WERI-Rb-1 (cell line): ENCODE measurements at regions not wholly inside any gene's neighbourhood (a gene's known extent, or its start where the extent isn't known, plus 50 kb on each side); places are given as distances from the start of the nearest gene placed in this dataset.
"Not testable (repeated sequence)": the region's sequence is repeated elsewhere in the genome, so short reads cannot be mapped to it uniquely, and the experiment has no call there.

Experiments used
- DNase-seq: peaks from one replicate; pipeline ENCODE4 v3.0.0-alpha.2; 2020
- H3K27ac ChIP-seq: fragments of 250-450 bp; sonication (Bioruptor Pico); 2 replicates; pipeline ENCODE4 v1.5.1; 2020; ENCODE audit warnings: mild to moderate bottlenecking, moderate library complexity
- H3K27me3 ChIP-seq: fragments of 250-450 bp; sonication (Bioruptor Pico); 2 replicates; pipeline ENCODE4 v1.5.1; 2021; ENCODE audit warnings: mild to moderate bottlenecking, low read depth, moderate library complexity; ENCODE audit not compliant: insufficient read depth, severe bottlenecking
- H3K36me3 ChIP-seq: fragments of 250-450 bp; sonication (Bioruptor Pico); 2 replicates; pipeline ENCODE4 v1.5.1; 2020; ENCODE audit warnings: mild to moderate bottlenecking, moderate library complexity
- H3K4me3 ChIP-seq: 2 replicates; pipeline ENCODE4 v1.5.1; 2011; ENCODE audit warnings: low read depth, mild to moderate bottlenecking, control low read depth, low read length
- H3K9me3 ChIP-seq: fragments of 250-450 bp; sonication (Bioruptor Pico); 2 replicates; pipeline ENCODE4 v1.5.1; 2021; ENCODE audit warnings: mild to moderate bottlenecking, moderate library complexity; ENCODE audit not compliant: severe bottlenecking
- TF ChIP-seq, protein P1 (sequence below): IDR thresholded peaks from 2 replicates; pipeline ENCODE4 v1.5.1; 2011; ENCODE audit warnings: low read depth, mild to moderate bottlenecking, control low read depth, inconsistent platforms, low read length

- no peak overlapping the region for H3K27ac ChIP-seq
- no peaks in the 10 kb centered on the region for H3K27me3 ChIP-seq
- TF ChIP-seq, protein P1, sequence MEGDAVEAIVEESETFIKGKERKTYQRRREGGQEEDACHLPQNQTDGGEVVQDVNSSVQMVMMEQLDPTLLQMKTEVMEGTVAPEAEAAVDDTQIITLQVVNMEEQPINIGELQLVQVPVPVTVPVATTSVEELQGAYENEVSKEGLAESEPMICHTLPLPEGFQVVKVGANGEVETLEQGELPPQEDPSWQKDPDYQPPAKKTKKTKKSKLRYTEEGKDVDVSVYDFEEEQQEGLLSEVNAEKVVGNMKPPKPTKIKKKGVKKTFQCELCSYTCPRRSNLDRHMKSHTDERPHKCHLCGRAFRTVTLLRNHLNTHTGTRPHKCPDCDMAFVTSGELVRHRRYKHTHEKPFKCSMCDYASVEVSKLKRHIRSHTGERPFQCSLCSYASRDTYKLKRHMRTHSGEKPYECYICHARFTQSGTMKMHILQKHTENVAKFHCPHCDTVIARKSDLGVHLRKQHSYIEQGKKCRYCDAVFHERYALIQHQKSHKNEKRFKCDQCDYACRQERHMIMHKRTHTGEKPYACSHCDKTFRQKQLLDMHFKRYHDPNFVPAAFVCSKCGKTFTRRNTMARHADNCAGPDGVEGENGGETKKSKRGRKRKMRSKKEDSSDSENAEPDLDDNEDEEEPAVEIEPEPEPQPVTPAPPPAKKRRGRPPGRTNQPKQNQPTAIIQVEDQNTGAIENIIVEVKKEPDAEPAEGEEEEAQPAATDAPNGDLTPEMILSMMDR = no peak
- H3K36me3 ChIP-seq = no peaks in the 10 kb centered on the region
- DNase-seq = no peak
- no peaks in the 10 kb centered on the region for H3K9me3 ChIP-seq
- no peak overlapping the region for H3K4me3 ChIP-seq
Measured at GRCh38 chr9:28134446-28134976, 561.2 kb upstream of the C9orf72 start.

DNA sequence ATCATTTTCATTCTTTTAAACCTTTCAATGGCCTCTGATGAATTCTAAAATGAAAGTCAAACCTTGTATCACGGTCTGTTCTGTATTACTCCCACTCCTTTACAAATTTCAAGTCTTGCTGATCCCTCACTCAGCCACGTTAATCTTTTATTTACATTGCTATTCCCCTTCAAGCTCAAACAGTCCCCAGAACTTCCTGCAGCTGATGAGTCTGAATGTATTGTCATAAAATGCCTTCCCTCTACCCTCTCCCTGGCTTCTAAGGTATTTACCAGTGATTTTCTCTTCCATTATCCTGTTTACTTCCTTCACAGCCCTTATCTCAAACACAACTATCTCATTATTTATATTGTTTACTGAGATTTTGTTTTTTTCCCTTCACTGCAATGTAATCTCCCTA, 562.3 kb upstream of the C9orf72 start:
- no peak for DNase-seq
- H3K4me3 ChIP-seq = no peak overlapping the region
- TF ChIP-seq, protein P1 = no peak
- H3K27ac ChIP-seq = no peak overlapping the region
- no peaks in the 10 kb centered on the region for H3K9me3 ChIP-seq
- H3K36me3 ChIP-seq = no peaks in the 10 kb centered on the region
- H3K27me3 ChIP-seq = no peaks in the 10 kb centered on the region

DNA sequence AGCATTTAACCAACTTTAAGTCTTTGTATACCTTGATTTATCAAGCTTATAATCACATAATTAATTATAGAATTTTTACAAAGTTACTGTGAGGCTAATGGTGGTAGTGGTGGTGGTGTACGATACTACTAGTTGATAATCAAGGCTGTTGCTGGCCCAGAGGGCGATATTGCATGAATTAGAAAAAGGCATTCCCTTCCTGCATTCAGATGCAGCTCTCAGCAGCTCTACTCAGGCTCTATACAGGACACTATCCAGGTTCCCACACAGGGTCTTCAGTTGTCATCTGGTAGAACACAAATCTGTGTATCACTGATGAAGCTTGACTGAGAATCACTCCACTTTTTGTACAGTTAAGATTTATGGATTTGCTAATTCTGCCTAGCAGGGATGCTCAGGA, 562.8 kb upstream of the C9orf72 start:
- DNase-seq = no peak
- no peaks in the 10 kb centered on the region for H3K27me3 ChIP-seq
- H3K9me3 ChIP-seq = no peaks in the 10 kb centered on the region
- no peak overlapping the region for H3K27ac ChIP-seq
- TF ChIP-seq, protein P1 = no peak
- H3K4me3 ChIP-seq = no peak overlapping the region
- no peaks in the 10 kb centered on the region for H3K36me3 ChIP-seq

GRCh38 chr9:28147430-28147829, 574.1 kb upstream of the C9orf72 start:
- not testable (repeated sequence) for H3K9me3 ChIP-seq, H3K27ac ChIP-seq, H3K4me3 ChIP-seq, H3K27me3 ChIP-seq, DNase-seq, H3K36me3 ChIP-seq

GRCh38 chr9:28147923-28148597, 574.8 kb upstream of the C9orf72 start:
- not testable (repeated sequence) for H3K27ac ChIP-seq, H3K9me3 ChIP-seq, DNase-seq, H3K4me3 ChIP-seq, H3K36me3 ChIP-seq, H3K27me3 ChIP-seq

- H3K4me3 ChIP-seq, H3K36me3 ChIP-seq, H3K9me3 ChIP-seq, H3K27ac ChIP-seq, H3K27me3 ChIP-seq, DNase-seq: not testable (repeated sequence)
Measured at GRCh38 chr9:28149361-28150050, 576.2 kb upstream of the C9orf72 start.

DNA sequence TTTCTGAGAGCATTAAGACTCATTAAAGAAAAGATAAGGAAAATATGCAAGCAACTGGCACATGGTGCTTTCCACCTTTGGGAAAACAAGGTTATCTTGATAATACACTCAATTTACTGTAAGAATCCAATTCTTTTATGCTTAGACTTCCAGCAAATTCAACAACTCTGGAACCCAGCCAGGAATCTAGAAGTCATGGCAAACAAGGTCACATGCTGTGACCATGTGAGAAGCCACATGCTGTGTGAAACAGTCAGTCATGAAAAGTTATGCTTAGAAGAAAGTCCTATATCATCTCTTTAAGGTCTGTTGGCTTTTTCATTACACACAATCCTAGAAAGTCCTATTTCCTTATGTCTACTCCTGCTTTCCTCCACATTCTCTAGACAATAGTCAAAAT, 581.8 kb upstream of the C9orf72 start:
- Histone ChIP-seq H3K4me3 (no peak overlapping the region), H3K27ac (no peak overlapping the region), H3K36me3 (no peaks in the 10 kb centered on the region), H3K9me3 (no peaks in the 10 kb centered on the region), H3K27me3 (no peaks in the 10 kb centered on the region)
- DNase-seq = no peak
- TF ChIP-seq, protein P1 = no peak
